Mammary epithelial cell (primary cell): ENCODE measurements at regions not wholly inside any gene's neighbourhood (a gene's known extent, or its start where the extent isn't known, plus 50 kb on each side); places are given as distances from the start of the nearest gene placed in this dataset.

ENCODE experiments used
- CTCF ChIP-seq, 2 donors: IDR thresholded peaks in 1 of 2; conservative IDR thresholded peaks in 1 of 2; 2 replicates each; pipeline ENCODE4 v1.5.1; 2011 to 2012; ENCODE audit warnings: inconsistent platforms in 2 of 2, low read length in 2 of 2, mild to moderate bottlenecking in 2 of 2, control low read depth in 1 of 2, low read depth in 1 of 2; ENCODE audit not compliant: insufficient read depth in 1 of 2; ENCODE audit errors: extremely low read depth in 1 of 2
- EZH2 ChIP-seq: IDR thresholded peaks from 2 replicates; pipeline ENCODE4 v1.6.1; 2012; ENCODE audit warnings: low read length, inconsistent platforms, borderline replicate concordance

- TF ChIP-seq CTCF (conservative IDR thresholded peaks at IDR 0.05 in 1 of 2, IDR thresholded peaks at IDR 0.05 in 1 of 2; ENCODE audit: extremely low read depth in 1 of 2, insufficient read depth in 1 of 2, low read depth in 1 of 2, low read length in 2 of 2) (no peak), EZH2 (no peak)
Observed at GRCh38 chr9:88923092-88923491, 68.2 kb upstream of the S1PR3 start.
